HG02973 (cell line): ENCODE measurements at regions not wholly inside any gene's neighbourhood (a gene's known extent, or its start where the extent isn't known, plus 50 kb on each side); places are given as distances from the start of the nearest gene placed in this dataset.
"Not testable (repeated sequence)": the region's sequence is repeated elsewhere in the genome, so short reads cannot be mapped to it uniquely, and the experiment has no call there.

Experiments used
- ATAC-seq: cut with Tn5 transposase; IDR thresholded peaks from one replicate; pipeline ENCODE4 v1.9.1; 2021; ENCODE audit warnings: moderate library complexity; ENCODE audit not compliant: unreplicated experiment

DNA sequence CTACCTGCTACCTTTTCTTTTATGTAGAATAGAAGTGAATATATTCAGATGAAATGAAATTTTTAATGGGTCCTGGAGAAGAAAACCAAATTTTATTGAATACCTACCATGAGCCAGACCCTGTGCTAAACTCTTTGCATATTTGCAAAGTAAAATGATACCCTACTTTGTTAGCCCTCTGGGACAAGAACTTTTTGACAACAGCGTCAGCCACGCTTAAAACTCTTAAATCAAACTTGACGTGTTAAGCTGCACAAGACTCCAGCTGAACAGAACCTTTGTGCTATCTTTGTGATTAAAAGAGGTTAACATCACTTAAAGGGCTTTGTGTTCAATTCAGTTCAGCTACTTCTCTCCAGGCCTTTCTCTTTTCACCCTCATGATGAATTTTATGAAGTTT is 316.5 kb downstream of the MEX3B start:
- ATAC-seq = no peak

DNA sequence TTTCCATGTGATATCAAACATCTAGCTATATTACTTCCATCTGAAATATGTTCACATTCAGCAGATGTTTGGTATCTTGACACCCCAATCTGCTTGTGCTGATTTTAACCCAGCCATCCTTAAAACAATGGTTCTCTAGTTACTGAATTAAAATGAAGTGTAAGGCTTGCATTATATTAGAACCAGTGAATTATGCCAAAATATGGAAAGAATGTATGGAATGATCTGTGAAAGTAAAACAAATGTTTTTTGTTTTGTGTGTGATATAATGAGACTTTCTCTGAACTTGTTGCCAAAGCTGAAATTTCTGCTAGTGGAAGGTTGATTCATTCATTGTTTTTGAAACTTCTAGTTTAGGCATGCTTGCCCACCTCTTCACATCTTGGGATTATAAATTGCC is 317.1 kb downstream of the MEX3B start:
- ATAC-seq = no peak

DNA sequence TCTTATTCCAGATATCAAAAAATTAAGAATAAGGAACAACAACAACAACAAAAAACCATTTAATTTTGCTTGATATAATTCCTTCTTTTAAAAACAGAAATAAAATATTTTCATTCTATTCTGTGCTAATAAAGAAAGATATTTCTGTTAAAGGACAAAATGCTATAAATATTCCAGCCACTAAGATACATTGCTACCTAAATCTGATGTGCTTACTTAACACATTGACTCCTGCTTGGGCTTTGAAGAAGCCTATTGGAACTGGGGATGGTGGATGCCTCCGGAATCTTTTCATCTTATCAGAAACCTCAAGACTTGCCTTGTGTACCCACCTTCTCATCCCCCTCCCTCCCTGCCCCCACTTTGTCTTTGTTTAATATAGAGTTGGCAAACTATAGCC is 320.2 kb downstream of the MEX3B start:
- ATAC-seq = no peak

DNA sequence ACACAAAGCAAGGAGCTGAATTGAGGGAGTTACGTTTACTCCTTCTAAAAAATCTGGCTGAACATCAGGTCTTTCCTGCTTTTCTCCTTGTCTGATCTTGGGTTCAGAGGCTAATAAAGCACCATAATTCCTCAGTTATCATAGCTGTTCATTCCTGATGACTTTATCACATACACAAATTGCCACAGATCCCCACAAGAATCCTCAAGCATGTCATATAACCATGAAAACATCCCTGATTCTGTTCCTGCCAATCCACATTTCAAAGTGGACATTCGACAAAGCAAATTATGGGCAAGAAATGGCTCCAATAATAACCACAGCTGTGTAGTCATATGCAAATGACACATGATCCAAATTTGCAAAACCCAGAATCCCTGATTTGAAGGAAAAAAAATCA is 321.3 kb downstream of the MEX3B start:
- ATAC-seq = no peak

DNA sequence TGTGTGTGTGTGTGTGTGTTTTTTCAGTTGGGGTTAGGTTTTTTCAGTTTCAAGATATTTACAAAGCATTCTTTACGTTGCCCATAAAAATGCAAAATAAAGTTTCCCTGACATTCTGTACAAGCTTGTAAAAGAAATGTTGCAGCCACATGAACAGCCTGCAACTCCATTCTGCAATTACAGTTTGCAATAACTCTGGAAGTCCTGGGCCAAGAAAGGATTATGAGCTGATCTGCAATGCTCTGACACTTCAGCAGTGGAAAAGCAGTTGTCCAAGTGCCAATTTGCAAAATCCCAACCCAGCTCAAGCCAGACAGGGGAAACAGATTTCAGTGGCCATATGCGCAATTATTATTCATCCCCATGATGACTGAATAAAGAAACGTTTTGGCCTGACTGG is 322.1 kb downstream of the MEX3B start:
- no peak for ATAC-seq

DNA sequence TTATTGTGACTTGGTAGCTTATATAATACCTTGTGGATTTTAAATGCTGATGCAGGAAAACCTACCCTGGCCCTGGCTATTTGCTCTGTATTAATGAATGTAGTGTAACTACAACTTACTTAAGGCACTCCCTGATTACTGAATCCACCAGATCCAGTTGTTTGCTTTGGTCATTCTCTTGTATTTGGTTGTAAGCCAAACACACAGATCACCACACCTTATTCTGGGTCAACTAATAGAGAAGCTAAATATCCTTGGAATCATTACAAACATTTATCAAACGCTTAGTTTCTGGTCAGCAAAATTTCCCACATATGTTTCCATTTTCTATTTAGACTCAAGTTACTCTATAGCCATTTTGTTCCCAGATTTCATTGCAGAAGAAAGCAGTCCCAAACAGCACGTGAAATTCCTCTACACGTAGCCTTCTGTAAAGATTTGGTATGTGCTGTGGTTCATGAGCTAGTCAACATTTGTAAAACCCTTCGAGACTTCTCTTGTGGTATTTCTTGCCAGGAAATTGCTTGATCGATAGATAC is 322.6 kb downstream of the MEX3B start:
- no peak for ATAC-seq

DNA sequence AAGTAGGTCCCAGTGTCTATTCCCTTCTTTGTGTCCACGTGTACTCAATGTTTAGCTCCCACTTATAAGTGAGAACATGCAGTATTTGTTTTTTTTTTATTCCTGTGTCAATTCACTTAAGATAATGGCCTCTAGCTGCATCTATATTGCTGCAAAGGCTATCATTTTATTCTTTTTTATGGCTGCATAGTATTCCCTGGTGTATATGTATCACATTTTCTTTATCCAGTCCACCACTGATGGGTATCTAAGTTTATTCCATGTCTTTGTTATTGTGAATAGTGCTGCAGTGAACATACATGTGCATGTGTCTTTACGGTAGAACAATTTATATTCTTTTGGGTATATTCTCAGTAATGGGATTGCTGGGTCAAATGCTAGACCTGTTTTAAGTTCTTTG is 329.4 kb downstream of the MEX3B start:
- not testable (repeated sequence) for ATAC-seq

DNA sequence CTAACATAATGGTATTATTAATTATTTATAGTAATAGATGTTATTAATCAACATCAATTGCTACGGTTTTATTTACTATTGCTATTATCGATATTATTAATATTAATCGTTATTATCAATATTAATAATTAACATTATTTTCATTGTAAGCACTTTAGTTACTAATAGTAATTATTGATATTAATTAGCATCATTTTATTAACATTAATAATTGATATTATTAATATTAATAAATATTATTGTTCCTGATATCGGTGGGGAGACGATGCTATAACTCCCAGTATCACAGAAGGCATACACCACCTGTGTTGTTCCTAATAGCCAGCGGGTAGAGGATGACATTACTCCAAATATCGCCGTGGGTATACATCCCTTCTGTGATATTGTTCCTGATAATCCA is 335.5 kb downstream of the MEX3B start:
- ATAC-seq = no peak

DNA sequence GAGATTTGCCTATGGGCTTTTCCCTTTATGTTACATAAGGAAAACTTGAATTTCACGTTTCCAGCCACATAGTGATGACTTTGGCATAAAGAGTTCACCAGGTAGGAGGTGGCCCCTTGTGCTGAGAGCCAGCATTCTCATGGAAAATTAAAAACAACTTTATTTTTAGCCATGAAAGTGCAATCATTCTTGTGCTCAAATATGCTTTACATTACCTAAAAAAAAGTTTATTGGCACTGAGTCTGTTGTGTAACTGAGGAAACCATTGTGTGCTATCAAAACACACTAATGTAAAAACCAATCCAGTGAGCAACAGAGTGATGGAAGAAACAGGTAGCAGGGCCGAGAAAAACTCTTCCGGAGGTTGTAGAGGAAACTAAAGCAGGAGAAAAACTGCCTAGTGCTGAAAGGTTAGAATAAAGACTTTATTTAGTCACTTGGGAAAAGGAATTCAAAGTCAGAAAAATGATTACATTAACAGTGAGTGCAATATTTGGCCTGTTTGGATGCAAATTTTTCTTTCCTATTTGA is 332.9 kb upstream of the TMC3 start:
- ATAC-seq = not testable (repeated sequence)

DNA sequence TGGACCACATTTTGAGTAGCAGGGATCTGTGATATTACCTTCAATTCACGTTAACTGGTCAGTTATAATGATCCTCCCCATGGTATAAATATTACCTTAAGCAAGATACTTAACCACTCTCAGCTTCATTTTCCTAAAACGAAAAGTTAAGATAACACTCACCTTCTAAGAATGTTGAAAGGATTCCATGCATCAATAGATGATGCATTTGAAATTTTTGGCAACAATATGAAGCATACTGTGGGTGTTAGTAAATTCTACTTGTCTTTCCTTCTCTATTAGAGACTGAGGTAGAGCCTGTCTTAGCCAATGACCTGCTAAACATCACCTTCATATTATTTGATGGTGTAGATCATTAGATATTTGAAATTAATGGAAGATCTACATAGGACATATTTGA is 331.7 kb upstream of the TMC3 start:
- ATAC-seq = not testable (repeated sequence)

DNA sequence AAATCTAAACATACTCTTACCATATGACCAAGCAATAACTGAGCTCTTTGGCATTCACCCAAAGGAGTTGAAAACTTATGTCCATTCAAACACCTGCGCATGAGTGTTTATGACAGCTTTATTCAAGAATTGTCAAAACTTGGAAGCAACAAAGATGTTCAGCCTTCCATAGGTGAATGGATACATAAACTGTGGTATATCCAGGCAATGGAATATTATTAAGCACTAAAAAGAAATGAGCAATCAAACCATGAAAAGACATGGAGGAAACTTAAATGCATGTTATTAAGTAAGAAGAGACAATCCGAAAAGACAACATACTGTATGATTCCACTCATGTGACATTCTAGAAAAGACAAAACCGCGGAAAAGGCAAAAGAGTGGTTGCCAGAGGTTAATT is 312.0 kb upstream of the TMC3 start:
- ATAC-seq = no peak

DNA sequence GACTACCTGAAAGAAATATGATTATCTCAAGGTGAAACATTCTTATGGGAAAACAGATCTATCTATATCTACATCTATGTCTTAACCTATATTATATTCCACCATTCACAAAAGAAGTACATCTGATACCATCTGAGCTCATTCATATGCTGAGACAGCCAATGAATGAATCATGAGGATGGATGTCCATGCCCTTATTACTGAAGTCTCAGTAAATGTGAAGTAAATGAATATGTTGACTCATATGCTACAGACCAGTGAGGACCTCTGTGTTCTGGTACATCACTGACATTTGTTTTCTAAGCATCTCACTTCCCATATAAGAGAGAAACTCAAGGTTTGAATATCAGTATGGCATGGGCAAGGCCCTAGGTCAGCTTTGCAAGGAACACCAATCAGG is 311.2 kb upstream of the TMC3 start:
- no peak for ATAC-seq

DNA sequence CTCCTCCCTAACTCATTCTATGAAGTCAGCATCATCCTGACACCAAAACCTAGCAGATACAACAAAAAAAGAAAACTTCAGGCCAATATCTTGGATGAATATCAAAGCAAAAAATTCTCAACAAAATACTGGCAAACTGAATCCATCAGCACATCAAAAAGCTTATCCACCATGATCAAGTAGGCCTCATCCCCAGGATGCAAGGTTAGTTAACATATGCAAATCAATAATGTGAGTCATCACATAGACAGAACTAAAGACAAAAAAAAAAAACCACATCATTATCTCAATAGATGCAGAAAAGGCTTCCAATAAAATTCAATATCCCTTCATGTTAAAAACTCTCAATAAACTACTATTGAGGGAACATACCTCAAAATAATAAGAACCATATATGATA is 306.8 kb upstream of the TMC3 start:
- ATAC-seq = no peak

DNA sequence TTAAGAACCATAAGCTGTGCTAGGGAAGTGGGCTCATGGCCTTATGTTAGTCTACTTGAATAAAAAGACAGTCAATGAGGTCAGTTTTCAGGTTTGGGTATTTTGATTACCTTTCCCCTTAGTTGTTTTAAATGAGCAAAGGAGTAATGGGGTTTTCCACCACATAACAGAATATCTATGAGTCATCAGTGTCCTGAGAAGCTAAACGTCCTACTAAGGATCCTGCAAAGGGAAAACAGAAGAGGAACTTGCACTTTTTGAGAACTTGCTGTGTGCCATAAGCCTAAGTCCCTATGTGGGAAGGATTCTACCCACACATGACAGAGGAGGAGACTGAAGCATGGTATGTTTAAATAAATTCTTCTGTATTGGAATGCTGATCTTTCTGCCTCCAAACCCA is 292.8 kb upstream of the TMC3 start:
- ATAC-seq = no peak

DNA sequence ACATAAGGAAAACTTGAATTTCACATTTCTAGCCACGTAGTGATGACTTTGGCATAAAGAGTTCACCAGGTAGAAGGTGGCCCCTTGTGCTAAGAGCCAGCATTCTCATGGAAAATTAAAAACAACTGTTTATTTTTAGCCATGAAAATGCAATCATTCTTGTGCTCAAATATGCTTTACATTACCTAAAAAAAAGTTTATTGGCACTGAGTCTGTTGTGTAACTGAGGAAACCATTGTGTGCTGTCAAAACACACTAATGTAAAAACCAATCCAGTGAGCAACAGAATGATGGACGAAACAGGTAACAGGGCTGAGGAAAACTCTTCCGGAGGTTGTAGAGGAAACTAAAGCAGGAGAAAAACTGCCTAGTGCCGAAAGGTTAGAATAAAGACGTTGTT is 287.0 kb upstream of the TMC3 start:
- ATAC-seq = no peak

DNA sequence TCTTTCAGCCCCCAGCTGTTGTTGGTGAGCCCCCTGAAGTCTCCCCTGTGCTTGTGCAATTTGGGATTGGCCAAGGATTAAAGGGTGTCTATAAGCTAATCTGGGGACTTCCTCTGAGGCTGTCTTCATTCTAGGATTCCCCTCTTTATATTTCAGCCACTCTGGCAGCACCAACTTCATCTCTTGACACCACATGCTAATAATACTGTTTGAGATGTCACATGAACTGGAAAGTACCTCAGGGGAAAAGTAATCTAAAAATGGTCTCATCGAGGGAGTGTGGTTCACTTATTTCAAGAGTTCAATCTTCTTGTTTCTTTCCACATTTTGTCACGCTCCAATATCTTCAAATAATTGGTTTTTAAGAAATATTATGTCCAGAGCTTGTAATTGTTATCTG is 279.2 kb upstream of the TMC3 start:
- no peak for ATAC-seq

DNA sequence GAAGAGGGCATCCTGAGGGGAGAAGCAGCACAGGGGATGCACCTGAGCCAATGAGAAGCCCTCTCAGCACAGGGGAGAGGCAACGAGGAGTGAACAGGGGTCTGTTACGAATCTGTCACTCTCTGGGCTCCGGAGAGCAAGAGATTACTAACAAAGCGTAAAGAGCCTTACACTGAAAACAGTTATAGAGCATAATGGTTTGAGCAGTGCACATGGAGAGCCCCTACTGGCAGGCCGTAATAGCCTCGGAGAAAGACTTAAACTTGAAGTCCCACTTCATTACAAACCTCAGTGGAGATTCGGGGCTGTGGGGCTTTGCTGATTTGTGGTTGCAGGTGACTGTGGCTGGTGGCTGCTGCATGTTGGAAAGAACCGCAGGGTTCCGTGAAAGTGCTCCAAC is 271.5 kb upstream of the TMC3 start:
- ATAC-seq = no peak

DNA sequence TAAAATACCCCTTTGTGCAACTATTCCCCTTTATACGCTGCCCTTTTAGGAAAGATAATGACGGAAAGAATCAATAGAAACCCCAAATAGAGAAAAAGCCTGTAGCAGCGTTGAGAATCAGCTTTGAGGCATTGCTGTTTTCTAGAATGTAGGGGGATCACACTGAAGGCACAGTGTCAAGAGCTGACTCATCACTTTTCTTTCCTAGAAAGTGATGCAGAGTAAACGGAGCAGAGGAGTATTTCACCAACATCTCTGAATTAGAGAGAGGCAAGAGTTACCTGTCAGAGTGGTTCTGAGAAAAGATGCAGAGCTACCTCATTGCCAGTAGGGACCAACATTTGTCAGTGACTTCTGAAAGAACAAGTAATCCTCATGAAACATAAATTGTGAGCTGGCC is 269.8 kb upstream of the TMC3 start:
- ATAC-seq = no peak

DNA sequence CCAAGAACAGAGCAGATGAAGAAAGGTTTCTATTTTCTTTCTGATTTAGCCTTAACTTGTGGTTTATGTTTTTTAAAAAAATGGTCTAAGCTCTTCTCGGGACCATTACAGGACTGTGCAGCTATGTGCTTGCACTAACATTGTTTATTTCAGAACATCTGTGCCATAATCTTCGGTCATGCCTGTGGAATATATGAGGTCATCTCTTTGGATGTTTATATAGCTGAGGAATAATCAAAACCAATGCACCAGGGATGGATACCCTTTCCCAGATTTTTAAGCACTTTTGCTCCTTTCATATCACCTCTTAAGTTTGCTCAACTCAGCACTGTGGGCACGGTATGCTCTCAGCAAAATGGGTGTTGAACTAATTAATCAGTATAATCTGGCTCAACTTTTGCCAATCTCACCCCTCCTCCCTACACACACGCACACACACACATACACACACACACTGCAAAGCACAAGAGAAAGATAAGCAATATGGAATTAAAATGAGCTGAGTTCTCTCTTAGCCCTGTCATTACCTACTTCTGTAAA is 268.5 kb upstream of the TMC3 start:
- ATAC-seq = no peak

DNA sequence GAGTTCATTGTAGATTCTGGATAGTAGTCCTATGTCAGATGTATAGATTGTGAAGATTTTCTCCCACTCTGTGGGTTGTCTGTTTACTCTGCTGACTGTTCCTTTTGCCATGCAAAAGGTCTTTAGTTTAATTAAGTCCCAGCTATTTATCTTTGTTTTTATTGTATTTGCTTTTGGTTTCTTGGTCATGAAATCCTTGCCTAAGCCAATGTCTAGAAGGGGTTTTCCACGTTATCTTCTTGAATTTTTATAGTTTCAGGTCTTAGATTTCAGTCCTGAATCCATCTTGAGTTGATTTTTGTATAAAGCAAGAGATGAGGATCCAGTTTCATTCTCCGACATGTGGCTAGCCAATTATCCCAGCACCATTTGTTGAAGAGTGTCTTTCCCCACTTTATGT is 262.1 kb upstream of the TMC3 start:
- not testable (repeated sequence) for ATAC-seq

DNA sequence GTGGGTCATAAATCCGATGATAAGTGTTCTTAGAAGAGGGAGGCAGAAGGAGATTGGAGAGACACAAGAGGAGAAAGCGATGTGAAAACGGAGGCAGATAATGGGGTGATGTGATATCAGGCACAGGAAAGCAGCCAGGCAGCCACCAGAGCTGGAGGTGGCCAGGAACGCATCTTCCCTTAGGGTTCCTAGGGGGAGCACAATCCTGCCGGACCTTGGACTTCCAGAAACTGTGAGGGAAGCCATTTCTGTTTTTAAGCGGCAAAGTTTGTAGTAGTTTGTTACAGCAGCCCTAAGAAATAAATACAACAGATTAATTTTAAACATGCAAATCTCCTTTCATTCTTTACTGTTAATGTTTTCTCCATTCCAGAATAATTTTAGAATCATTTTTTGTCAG is 259.9 kb upstream of the TMC3 start:
- no peak for ATAC-seq

DNA sequence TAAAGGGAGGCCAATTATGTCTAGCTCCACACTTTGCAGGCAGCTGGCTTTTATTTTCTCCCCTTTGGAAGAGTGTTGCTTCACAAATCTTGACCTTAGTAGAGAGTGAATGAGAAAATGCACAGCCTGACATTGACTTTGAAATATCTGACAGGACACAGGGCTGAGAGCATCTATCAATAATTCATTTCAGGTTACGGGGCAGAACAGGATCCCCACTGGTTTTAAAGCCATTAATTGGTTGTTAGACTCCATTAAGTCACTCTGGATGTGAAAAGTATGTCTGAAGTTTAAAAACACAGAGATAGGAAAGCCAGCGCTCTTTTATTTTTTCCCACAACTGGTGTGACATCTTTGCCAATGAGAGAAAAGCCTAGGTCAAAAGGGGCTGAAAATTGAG is 251.9 kb upstream of the TMC3 start:
- ATAC-seq = no peak

DNA sequence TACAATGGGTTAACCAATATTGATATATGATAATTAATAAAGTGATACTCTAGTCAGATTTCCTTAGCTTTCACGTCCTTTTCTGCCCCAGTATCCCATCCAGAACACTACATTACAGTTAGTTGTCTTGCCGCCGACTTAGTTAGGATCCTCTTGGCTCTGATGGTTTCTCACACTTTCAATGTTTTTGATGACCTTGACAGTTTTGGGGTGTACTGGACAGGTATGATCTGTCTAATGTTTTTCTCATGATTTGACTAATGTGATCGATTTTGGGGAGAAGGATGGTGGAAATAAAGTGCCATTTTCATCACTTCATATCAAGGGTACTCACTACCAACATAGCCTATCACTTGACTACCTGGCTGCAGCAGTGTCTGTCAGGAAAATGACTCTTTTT is 245.0 kb upstream of the TMC3 start:
- no peak for ATAC-seq
